ENCODE measurements at regions not wholly inside any gene's neighbourhood (a gene's known extent, or its start where the extent isn't known, plus 50 kb on each side); places are given as distances from the start of the nearest gene placed in this dataset.

DNA sequence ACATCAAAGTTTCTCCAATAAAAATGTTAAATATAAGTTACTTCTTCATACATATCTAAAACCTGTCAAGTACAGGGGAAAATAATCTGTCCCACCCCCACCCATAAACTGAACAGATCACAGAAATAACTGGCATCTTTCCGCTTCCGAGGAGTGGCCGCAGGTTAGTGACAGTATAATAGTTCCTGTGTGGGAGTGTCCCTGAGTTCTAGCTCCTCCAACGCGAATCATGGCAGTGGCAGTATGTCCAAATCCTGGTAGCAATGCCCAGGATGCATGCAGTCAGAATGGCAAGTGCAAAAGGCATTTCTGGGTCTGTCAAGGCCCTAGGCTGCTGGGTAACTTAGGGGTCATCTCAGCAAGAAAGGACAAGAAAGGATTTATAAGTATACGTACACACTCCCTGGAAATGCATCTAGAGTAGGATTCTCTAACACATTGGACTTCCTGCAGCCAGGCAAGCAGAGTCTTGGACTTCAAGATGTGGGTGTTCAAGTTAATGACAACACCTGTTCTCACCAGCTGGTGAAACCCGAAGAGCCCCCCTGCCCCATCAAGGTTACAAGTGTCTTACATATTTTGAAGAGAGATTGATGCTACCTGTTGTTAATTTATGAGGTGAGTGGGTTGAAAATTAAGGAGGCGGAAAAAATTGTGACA is 94.4 kb upstream of the COL1A2 start:
- Histone ChIP-seq H3K4me1 (peaks cover 0 to 29% of the 10 kb centered on the region in 2 donors), H3K27me3 (no peaks in the 10 kb centered on the region), H3K27ac (peak overlapping the region; percentile 86 to 96), H3K9me3 (no peaks in the 10 kb centered on the region), H3K36me3 (no peaks in the 10 kb centered on the region), H3K4me3 (no peak overlapping the region)
- TF ChIP-seq, protein P1, sequence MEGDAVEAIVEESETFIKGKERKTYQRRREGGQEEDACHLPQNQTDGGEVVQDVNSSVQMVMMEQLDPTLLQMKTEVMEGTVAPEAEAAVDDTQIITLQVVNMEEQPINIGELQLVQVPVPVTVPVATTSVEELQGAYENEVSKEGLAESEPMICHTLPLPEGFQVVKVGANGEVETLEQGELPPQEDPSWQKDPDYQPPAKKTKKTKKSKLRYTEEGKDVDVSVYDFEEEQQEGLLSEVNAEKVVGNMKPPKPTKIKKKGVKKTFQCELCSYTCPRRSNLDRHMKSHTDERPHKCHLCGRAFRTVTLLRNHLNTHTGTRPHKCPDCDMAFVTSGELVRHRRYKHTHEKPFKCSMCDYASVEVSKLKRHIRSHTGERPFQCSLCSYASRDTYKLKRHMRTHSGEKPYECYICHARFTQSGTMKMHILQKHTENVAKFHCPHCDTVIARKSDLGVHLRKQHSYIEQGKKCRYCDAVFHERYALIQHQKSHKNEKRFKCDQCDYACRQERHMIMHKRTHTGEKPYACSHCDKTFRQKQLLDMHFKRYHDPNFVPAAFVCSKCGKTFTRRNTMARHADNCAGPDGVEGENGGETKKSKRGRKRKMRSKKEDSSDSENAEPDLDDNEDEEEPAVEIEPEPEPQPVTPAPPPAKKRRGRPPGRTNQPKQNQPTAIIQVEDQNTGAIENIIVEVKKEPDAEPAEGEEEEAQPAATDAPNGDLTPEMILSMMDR (IDR thresholded peaks at IDR 0.05): no peak
- no peak for TF ChIP-seq POLR2A (IDR thresholded peaks at IDR 0.05)
- intact Hi-C loops (cut with DNase I; ENCODE audit: low total_unique reads): no loop called here
- DNase-seq: peak in 1 of 2 donors; percentile 20

DNA sequence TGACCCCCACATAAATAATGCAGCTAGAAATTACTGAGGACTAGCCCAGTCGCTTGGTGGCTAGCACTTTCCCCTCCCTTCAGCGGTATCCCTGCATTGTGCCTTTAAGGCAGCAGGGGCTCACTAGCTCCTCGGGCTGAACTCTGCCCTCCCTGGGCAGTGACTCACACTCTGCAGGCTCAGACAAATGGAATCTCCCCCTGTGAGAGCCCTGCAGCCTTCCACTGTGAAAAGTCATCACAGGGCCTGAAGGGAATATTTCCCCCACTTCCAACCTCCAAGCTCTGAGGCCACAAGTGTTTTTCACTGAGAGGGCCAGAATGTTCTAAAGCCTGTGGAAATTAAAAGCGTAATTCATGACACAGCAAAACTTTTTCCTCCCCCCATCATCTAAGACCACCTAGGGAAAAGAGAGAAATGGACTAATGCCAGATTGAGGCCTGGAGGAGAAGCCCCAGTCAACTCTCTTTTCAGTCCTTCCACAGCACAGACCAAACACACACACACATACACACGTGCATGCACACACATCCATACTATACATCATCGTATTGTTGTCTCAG is 93.6 kb upstream of the COL1A2 start:
- Histone ChIP-seq H3K27me3 (no peaks in the 10 kb centered on the region), H3K27ac (peak overlapping the region; percentile 86 to 96), H3K9me3 (no peaks in the 10 kb centered on the region), H3K4me3 (no peak overlapping the region), H3K4me1 (peaks cover 0 to 29% of the 10 kb centered on the region in 2 donors), H3K36me3 (no peaks in the 10 kb centered on the region)
- DNase-seq: peak; percentile 80 to 88
- intact Hi-C loops (cut with DNase I; ENCODE audit: low total_unique reads): no loop called here
- TF ChIP-seq, protein P1 (IDR thresholded peaks at IDR 0.05): peak in 1 of 4 experiments; percentile 28
- TF ChIP-seq POLR2A (IDR thresholded peaks at IDR 0.05): peak in 1 of 2 donors; percentile 25

DNA sequence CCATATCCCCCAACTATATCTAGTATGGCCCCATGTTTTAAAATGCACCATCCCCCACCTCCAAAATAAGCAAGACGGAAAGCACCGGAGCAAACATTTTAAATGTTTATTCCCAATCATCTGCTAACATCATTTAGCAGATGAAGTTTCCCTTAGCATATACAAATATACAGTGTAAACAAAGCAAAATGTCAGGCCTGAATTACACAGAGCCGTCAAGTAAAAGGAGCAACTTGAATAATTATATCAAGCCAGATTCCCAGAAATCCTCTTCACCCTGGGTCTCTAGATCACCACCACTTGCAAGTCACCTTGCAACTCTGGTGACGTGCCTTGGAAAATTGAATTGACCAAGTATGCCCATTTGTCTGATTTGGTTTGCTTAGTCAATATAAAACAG is 91.6 kb upstream of the COL1A2 start:
- Histone ChIP-seq H3K4me1 (peaks cover 0 to 20% of the 10 kb centered on the region in 2 donors), H3K36me3 (no peaks in the 10 kb centered on the region), H3K27ac (peak overlapping the region; percentile 86 to 96), H3K9me3 (no peaks in the 10 kb centered on the region), H3K4me3 (no peak overlapping the region), H3K27me3 (no peaks in the 10 kb centered on the region)
- intact Hi-C loops (cut with DNase I; ENCODE audit: low total_unique reads): no loop called here
- no peak for TF ChIP-seq POLR2A (IDR thresholded peaks at IDR 0.05)
- TF ChIP-seq, protein P1 (IDR thresholded peaks at IDR 0.05): no peak
- DNase-seq: no peak

DNA sequence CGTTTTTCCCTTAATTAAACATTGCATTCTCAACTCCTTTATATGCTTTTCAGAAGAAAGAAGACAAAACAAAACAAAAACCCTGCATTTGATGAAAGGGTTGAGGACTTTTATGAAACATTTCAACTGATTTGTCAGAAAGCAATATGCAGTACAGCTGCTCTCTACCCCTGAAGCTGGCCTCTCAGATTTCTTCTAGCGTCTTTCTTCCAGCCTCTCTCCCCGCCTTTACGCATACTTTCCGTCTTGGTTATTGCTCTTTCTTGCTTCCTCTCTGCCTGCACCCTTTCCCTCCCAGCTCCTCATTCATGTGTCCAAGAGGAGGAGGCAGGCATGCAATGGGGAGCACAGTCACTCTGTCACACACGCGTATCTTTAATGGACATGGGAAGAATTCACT is 91.0 kb upstream of the COL1A2 start:
- H3K27me3 ChIP-seq: no peaks in the 10 kb centered on the region
- no peak overlapping the region for H3K4me3 ChIP-seq
- peak overlapping the region; percentile 86 to 96 for H3K27ac ChIP-seq
- H3K4me1 ChIP-seq: peaks cover 0 to 20% of the 10 kb centered on the region in 2 donors
- no peaks in the 10 kb centered on the region for H3K36me3 ChIP-seq
- no peaks in the 10 kb centered on the region for H3K9me3 ChIP-seq
- TF ChIP-seq, protein P1 (IDR thresholded peaks at IDR 0.05): no peak
- no peak for TF ChIP-seq POLR2A (IDR thresholded peaks at IDR 0.05)
- intact Hi-C loops (cut with DNase I; ENCODE audit: low total_unique reads): no loop called here
- DNase-seq: peak; percentile 54 to 61

DNA sequence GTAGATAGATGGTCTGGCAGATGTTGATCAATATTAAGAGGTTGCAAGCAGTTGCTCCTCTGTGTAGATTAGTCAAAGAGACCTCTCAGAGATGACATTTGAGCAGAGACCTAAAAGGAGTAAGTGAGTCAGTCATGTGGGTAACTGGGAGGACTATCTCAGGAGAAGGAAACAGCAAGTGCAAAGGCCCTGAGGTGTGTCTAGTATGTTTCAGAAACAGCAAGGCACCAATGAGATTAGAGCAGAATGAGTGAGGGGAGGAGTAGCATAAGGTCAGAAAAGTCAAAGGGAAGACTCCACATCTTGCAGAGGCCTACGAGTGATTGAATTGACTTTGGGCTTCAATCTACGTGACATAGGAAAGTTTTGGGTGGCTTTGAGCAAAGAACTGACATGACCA is 89.8 kb upstream of the COL1A2 start:
- DNase-seq: no peak
- TF ChIP-seq, protein P1 (IDR thresholded peaks at IDR 0.05): no peak
- TF ChIP-seq POLR2A (IDR thresholded peaks at IDR 0.05): no peak
- H3K4me3 ChIP-seq: no peak overlapping the region
- peaks cover 0 to 19% of the 10 kb centered on the region in 2 donors for H3K4me1 ChIP-seq
- no peaks in the 10 kb centered on the region for H3K27me3 ChIP-seq
- intact Hi-C loops (cut with DNase I; ENCODE audit: low total_unique reads): no loop called here
- no peaks in the 10 kb centered on the region for H3K36me3 ChIP-seq
- no peaks in the 10 kb centered on the region for H3K9me3 ChIP-seq
- H3K27ac ChIP-seq: peak overlapping the region; percentile 86 to 96

Measured in uterus (tissue), 3 donors.